Loucy (cell line): ENCODE measurements at regions not wholly inside any gene's neighbourhood (a gene's known extent, or its start where the extent isn't known, plus 50 kb on each side); places are given as distances from the start of the nearest gene placed in this dataset.

ENCODE experiments used
- H2AFZ ChIP-seq: fragments of 200-600 bp; sonication (generic); 2 replicates; pipeline ENCODE4 v1.6.0; 2016; ENCODE audit warnings: antibody characterized with exemption, mild to moderate bottlenecking, low read length, moderate library complexity
- H3F3A ChIP-seq: fragments of 200-600 bp; 2 replicates; pipeline ENCODE4 v1.6.0; 2016; ENCODE audit warnings: antibody characterized with exemption, low read depth, mild to moderate bottlenecking
- H3K27me3 ChIP-seq: fragments of 200-600 bp; sonication (generic); 2 replicates; pipeline ENCODE4 v1.6.1; 2014; ENCODE audit warnings: low read length, mild to moderate bottlenecking; ENCODE audit not compliant: insufficient read depth, poor library complexity, severe bottlenecking
- H3K36me3 ChIP-seq: fragments of 200-600 bp; sonication (generic); 2 replicates; pipeline ENCODE4 v1.6.1; 2016; ENCODE audit warnings: low read length; ENCODE audit not compliant: insufficient read depth
- H3K4me1 ChIP-seq: fragments of 200-600 bp; sonication (generic); 2 replicates; pipeline ENCODE4 v1.5.1; 2014; ENCODE audit warnings: low read length, mild to moderate bottlenecking; ENCODE audit not compliant: insufficient read depth, poor library complexity, severe bottlenecking
- H3K4me2 ChIP-seq: fragments of 200-600 bp; sonication (generic); 2 replicates; pipeline ENCODE4 v1.6.0; 2014; ENCODE audit warnings: antibody characterized with exemption, low read length, low read depth, mild to moderate bottlenecking; ENCODE audit not compliant: poor library complexity, severe bottlenecking
- H3K4me3 ChIP-seq: fragments of 200-600 bp; sonication (generic); 2 replicates; pipeline ENCODE4 v1.5.1; 2014; ENCODE audit warnings: low read length, mild to moderate bottlenecking, mixed read lengths; ENCODE audit not compliant: poor library complexity, severe bottlenecking
- H3K79me2 ChIP-seq: fragments of 200-600 bp; sonication (generic); 2 replicates; pipeline ENCODE4 v1.6.1; 2014; ENCODE audit warnings: low read length; ENCODE audit not compliant: insufficient read depth
- H3K9ac ChIP-seq: fragments of 200-600 bp; sonication (generic); 2 replicates; pipeline ENCODE4 v1.6.0; 2014; ENCODE audit warnings: mild to moderate bottlenecking, low read depth, low read length, moderate library complexity; ENCODE audit not compliant: poor library complexity, severe bottlenecking
- H3K9me2 ChIP-seq: fragments of 200-600 bp; sonication (generic); replicated peaks from 2 replicates; pipeline ENCODE4 v1.6.1; 2016; ENCODE audit warnings: low read depth, low read length, mixed read lengths
- H3K9me3 ChIP-seq: fragments of 200-600 bp; sonication (generic); 2 replicates; pipeline ENCODE4 v1.6.1; 2014; ENCODE audit warnings: mild to moderate bottlenecking, antibody characterized with exemption, low read length, low read depth; ENCODE audit not compliant: insufficient read depth
- H4K20me1 ChIP-seq: fragments of 200-600 bp; sonication (generic); 2 replicates; pipeline ENCODE4 v1.6.0; 2014; ENCODE audit warnings: antibody characterized with exemption, low read length, mild to moderate bottlenecking; ENCODE audit not compliant: insufficient read depth, poor library complexity, severe bottlenecking
- CTCF ChIP-seq: fragments of 200-600 bp; sonication (generic); conservative IDR thresholded peaks from 2 replicates; pipeline ENCODE4 v1.5.1; 2014; ENCODE audit warnings: mild to moderate bottlenecking, antibody characterized with exemption, low read length
- EZH2phosphoT487 ChIP-seq: fragments of 200-600 bp; IDR thresholded peaks from 2 replicates; pipeline ENCODE4 v1.6.1; 2018; ENCODE audit warnings: antibody characterized with exemption, mild to moderate bottlenecking, moderate library complexity, borderline replicate concordance

GRCh38 chr16:16863672-16864071, 484.7 kb downstream of the NPIPA7 start:
- TF ChIP-seq EZH2phosphoT487, result no peak
- TF ChIP-seq CTCF, result no peak
- Histone ChIP-seq H3K27me3 (no peaks in the 10 kb centered on the region), H3K9me3 (no peaks in the 10 kb centered on the region), H3F3A (no peaks in the 10 kb centered on the region), H4K20me1 (no peaks in the 10 kb centered on the region), H3K36me3 (no peaks in the 10 kb centered on the region), H3K4me2 (no peak overlapping the region), H3K4me1 (no peaks in the 10 kb centered on the region), H3K9me2 (no peaks in the 10 kb centered on the region), H3K4me3 (no peak overlapping the region), H2AFZ (no peak overlapping the region), H3K79me2 (no peaks in the 10 kb centered on the region), H3K9ac (no peak overlapping the region)

- no peak overlapping the region for H3K9ac ChIP-seq
- no peak for TF ChIP-seq EZH2phosphoT487
- no peak for TF ChIP-seq CTCF
- no peak overlapping the region for H3K4me3 ChIP-seq
- H4K20me1 ChIP-seq, result no peaks in the 10 kb centered on the region
- H3F3A ChIP-seq, result no peaks in the 10 kb centered on the region
- H3K4me2 ChIP-seq, result no peak overlapping the region
- H3K27me3 ChIP-seq, result no peaks in the 10 kb centered on the region
- no peaks in the 10 kb centered on the region for H3K9me3 ChIP-seq
- H3K9me2 ChIP-seq, result no peaks in the 10 kb centered on the region
- no peaks in the 10 kb centered on the region for H3K79me2 ChIP-seq
- no peaks in the 10 kb centered on the region for H3K36me3 ChIP-seq
- no peaks in the 10 kb centered on the region for H3K4me1 ChIP-seq
- H2AFZ ChIP-seq, result no peak overlapping the region
Measured at GRCh38 chr16:16864536-16864935, 485.6 kb downstream of the NPIPA7 start.

GRCh38 chr16:16865374-16865773, 486.4 kb downstream of the NPIPA7 start:
- H3K79me2 ChIP-seq, result no peaks in the 10 kb centered on the region
- TF ChIP-seq CTCF (no peak), EZH2phosphoT487 (no peak)

More at GRCh38 chr16:16865374-16865773, 486.4 kb downstream of the NPIPA7 start:
- H3F3A ChIP-seq, result no peaks in the 10 kb centered on the region
- no peaks in the 10 kb centered on the region for H3K9me2 ChIP-seq
- H3K36me3 ChIP-seq, result no peaks in the 10 kb centered on the region
- H3K4me1 ChIP-seq, result no peaks in the 10 kb centered on the region
- H3K9me3 ChIP-seq, result no peaks in the 10 kb centered on the region
- no peak overlapping the region for H3K9ac ChIP-seq
- no peak overlapping the region for H2AFZ ChIP-seq
- H3K4me2 ChIP-seq, result no peak overlapping the region
- H3K27me3 ChIP-seq, result no peaks in the 10 kb centered on the region
- no peaks in the 10 kb centered on the region for H4K20me1 ChIP-seq
- H3K4me3 ChIP-seq, result no peak overlapping the region
